DOHH2 (cell line): ENCODE measurements at regions not wholly inside any gene's neighbourhood (a gene's known extent, or its start where the extent isn't known, plus 50 kb on each side); places are given as distances from the start of the nearest gene placed in this dataset.

Experiments
- H3F3A ChIP-seq: fragments of 200-600 bp; sonication (generic), shearing (Covaris generic); 2 replicates; pipeline ENCODE4 v1.6.0; 2016; ENCODE audit warnings: antibody characterized with exemption, mild to moderate bottlenecking; ENCODE audit not compliant: control insufficient read depth, insufficient read depth
- H3K27ac ChIP-seq: fragments of 200-600 bp; sonication (generic); 2 replicates; pipeline ENCODE4 v1.5.1; 2014; ENCODE audit warnings: low read depth, mild to moderate bottlenecking, low read length, moderate library complexity
- H3K27me3 ChIP-seq: fragments of 200-600 bp; sonication (generic); 2 replicates; pipeline ENCODE4 v1.6.1; 2014; ENCODE audit warnings: mild to moderate bottlenecking, low read length, mixed read lengths; ENCODE audit not compliant: control insufficient read depth
- H3K36me3 ChIP-seq: fragments of 200-600 bp; sonication (generic); 2 replicates; pipeline ENCODE4 v1.6.1; 2014; ENCODE audit warnings: mild to moderate bottlenecking, low read length, moderate library complexity, mixed read lengths; ENCODE audit not compliant: control insufficient read depth
- H3K4me1 ChIP-seq: fragments of 200-600 bp; sonication (generic); 2 replicates; pipeline ENCODE4 v1.6.1; 2014; ENCODE audit warnings: mild to moderate bottlenecking, low read length, mixed read lengths; ENCODE audit not compliant: control insufficient read depth
- H3K4me2 ChIP-seq: fragments of 200-600 bp; sonication (generic); 2 replicates; pipeline ENCODE4 v1.6.0; 2014; ENCODE audit warnings: mild to moderate bottlenecking, low read length, moderate library complexity
- H3K4me3 ChIP-seq: fragments of 200-600 bp; sonication (generic); 2 replicates; pipeline ENCODE4 v1.5.1; 2014; ENCODE audit warnings: mild to moderate bottlenecking, low read length, mixed read lengths
- H3K79me2 ChIP-seq: fragments of 200-600 bp; sonication (generic); 2 replicates; pipeline ENCODE4 v1.6.1; 2014; ENCODE audit warnings: mild to moderate bottlenecking, low read length, mixed read lengths; ENCODE audit not compliant: control insufficient read depth
- H3K9me2 ChIP-seq: fragments of 200-600 bp; sonication (generic); replicated peaks from 2 replicates; pipeline ENCODE4 v1.6.1; 2014; ENCODE audit warnings: mild to moderate bottlenecking, low read length, mixed read lengths; ENCODE audit not compliant: control insufficient read depth
- H3K9me3 ChIP-seq: fragments of 200-600 bp; sonication (generic); 2 replicates; pipeline ENCODE4 v1.6.1; 2014; ENCODE audit warnings: antibody characterized with exemption, low read length, mixed read lengths; ENCODE audit not compliant: control insufficient read depth, insufficient read depth
- H4K20me1 ChIP-seq: fragments of 200-600 bp; sonication (generic); 2 replicates; pipeline ENCODE4 v1.6.0; 2014; ENCODE audit warnings: low read depth, mild to moderate bottlenecking, antibody characterized with exemption, low read length, moderate library complexity; ENCODE audit not compliant: control insufficient read depth, insufficient read depth
- EZH2phosphoT487 ChIP-seq: fragments of 200-600 bp; sonication (generic); IDR thresholded peaks from 2 replicates; pipeline ENCODE4 v1.6.1; 2017; ENCODE audit warnings: borderline replicate concordance, mild to moderate bottlenecking, antibody characterized with exemption, low read length, moderate library complexity, mixed read lengths
- TF ChIP-seq, protein P1 (sequence below): fragments of 200-600 bp; sonication (generic); IDR thresholded peaks from one replicate; pipeline ENCODE4 v1.5.1; 2014; ENCODE audit warnings: antibody characterized with exemption, mild to moderate bottlenecking, low read depth, low read length; ENCODE audit not compliant: poor library complexity, severe bottlenecking

DNA sequence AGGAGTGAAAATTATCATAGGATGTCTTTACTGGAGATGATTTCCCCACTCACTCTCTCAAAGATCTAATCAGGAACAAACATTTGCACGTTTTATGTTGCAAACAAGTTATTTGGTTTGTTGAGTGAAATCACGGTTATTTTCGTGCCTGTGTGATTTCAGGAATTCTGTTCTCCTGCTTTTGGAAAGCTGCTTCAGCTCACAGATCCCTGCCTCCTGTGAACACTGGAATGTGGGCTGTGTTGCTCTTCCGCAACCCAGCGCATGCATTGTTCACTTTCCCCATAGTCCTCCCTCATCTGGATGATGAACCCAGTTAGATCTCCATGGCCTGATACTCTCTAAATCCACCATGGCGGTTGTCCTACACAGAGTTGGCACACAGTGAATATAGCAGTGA is 91.0 kb downstream of the PLEKHG1 start:
- no peaks in the 10 kb centered on the region for H3K27me3 ChIP-seq
- peak overlapping the region; percentile 95 for H3K27ac ChIP-seq
- H4K20me1 ChIP-seq = no peaks in the 10 kb centered on the region
- TF ChIP-seq EZH2phosphoT487 = no peak
- TF ChIP-seq, protein P1, sequence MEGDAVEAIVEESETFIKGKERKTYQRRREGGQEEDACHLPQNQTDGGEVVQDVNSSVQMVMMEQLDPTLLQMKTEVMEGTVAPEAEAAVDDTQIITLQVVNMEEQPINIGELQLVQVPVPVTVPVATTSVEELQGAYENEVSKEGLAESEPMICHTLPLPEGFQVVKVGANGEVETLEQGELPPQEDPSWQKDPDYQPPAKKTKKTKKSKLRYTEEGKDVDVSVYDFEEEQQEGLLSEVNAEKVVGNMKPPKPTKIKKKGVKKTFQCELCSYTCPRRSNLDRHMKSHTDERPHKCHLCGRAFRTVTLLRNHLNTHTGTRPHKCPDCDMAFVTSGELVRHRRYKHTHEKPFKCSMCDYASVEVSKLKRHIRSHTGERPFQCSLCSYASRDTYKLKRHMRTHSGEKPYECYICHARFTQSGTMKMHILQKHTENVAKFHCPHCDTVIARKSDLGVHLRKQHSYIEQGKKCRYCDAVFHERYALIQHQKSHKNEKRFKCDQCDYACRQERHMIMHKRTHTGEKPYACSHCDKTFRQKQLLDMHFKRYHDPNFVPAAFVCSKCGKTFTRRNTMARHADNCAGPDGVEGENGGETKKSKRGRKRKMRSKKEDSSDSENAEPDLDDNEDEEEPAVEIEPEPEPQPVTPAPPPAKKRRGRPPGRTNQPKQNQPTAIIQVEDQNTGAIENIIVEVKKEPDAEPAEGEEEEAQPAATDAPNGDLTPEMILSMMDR = no peak
- peaks cover 39% of the 10 kb centered on the region for H3F3A ChIP-seq
- H3K4me2 ChIP-seq = peak overlapping the region; percentile 90
- H3K9me3 ChIP-seq = no peaks in the 10 kb centered on the region
- peaks cover 44% of the 10 kb centered on the region for H3K36me3 ChIP-seq
- H3K9me2 ChIP-seq = no peaks in the 10 kb centered on the region
- H3K4me1 ChIP-seq = peaks cover 99% of the 10 kb centered on the region
- peaks cover 87% of the 10 kb centered on the region for H3K79me2 ChIP-seq
- peak overlapping the region; percentile 69 for H3K4me3 ChIP-seq

DNA sequence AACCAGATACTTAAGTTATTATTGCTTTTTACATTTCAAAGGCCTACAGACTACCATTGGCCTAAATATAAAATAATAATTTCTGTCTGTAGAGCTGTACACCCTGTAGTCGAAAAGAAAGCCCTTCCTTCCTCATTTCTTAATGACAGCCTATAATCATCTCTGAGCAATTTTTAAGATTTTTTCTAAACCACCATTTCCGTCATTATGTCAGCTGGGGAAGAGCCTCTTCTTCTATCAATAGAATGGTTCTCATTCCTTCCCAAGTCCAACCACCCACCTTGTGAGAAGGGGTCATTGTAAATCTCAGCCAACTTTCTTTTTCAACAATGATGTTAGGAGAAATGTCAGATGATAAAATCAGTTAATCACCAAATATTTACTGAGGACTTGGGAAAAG is 91.8 kb downstream of the PLEKHG1 start:
- Histone ChIP-seq H3K79me2 (peaks cover 87% of the 10 kb centered on the region), H3K36me3 (peaks cover 48% of the 10 kb centered on the region), H3K9me3 (no peaks in the 10 kb centered on the region), H3K4me2 (peak overlapping the region; percentile 90), H3K4me3 (peak overlapping the region; percentile 69), H3F3A (peaks cover 42% of the 10 kb centered on the region), H3K4me1 (peaks cover 99% of the 10 kb centered on the region), H3K9me2 (no peaks in the 10 kb centered on the region), H3K27ac (peak overlapping the region; percentile 95), H3K27me3 (no peaks in the 10 kb centered on the region), H4K20me1 (no peaks in the 10 kb centered on the region)
- TF ChIP-seq EZH2phosphoT487 = no peak
- TF ChIP-seq, protein P1 = no peak

DNA sequence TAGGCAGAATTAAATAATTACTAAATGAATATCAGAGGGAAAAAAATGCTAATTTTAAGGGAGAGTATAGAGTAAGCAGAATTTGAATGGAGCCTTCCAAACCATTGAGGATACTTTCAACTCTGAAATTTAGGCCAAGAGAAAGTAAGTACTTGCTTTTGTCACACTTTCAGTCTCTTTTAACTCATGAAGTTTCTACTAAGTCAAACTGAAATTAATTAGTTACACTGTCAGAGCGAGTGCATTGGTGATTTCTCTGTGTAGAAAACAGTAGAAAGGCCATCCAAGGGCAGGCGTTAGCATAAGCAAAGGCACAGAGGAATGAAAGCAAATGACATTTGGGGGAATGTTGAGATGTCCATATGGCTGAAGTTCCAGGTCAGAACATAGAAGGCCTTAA is 92.9 kb downstream of the PLEKHG1 start:
- Histone ChIP-seq H3K27me3 (no peaks in the 10 kb centered on the region), H4K20me1 (no peaks in the 10 kb centered on the region), H3K4me2 (peak overlapping the region; percentile 90), H3K9me2 (no peaks in the 10 kb centered on the region), H3K4me1 (peaks cover 99% of the 10 kb centered on the region), H3K36me3 (peaks cover 40% of the 10 kb centered on the region), H3K79me2 (peaks cover 85% of the 10 kb centered on the region), H3K27ac (peak overlapping the region; percentile 95; the same call in 1 of the 2 replicates), H3K9me3 (no peaks in the 10 kb centered on the region), H3F3A (peaks cover 47% of the 10 kb centered on the region), H3K4me3 (no peak overlapping the region)
- no peak for TF ChIP-seq EZH2phosphoT487

DNA sequence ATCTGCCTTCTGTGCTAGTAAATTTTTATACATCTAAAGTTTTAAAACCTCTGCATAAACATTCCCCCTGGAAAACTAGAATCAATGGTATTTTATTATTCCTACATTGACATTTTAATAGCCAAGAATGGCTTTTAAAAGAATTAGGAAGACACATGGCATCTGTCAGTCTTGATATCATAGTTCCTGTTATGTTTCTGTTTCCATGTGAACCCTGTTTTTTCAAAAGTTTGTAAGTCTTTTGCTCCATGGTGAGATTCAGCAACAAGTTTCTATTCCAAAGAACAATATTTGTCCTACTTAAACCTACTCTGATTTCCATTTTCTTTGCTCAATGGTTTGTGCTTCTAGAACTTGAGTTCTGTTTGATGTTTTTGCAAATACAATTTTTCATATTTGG is 95.2 kb downstream of the PLEKHG1 start:
- peak overlapping the region; percentile 68 for H3K4me2 ChIP-seq
- peaks cover 45% of the 10 kb centered on the region for H3F3A ChIP-seq
- H3K79me2 ChIP-seq = peaks cover 85% of the 10 kb centered on the region
- H3K36me3 ChIP-seq = peaks cover 49% of the 10 kb centered on the region
- H3K27me3 ChIP-seq = no peaks in the 10 kb centered on the region
- no peaks in the 10 kb centered on the region for H4K20me1 ChIP-seq
- peak overlapping the region; percentile 91 for H3K27ac ChIP-seq
- H3K9me3 ChIP-seq = no peaks in the 10 kb centered on the region
- peaks cover 99% of the 10 kb centered on the region for H3K4me1 ChIP-seq
- no peak for TF ChIP-seq EZH2phosphoT487
- TF ChIP-seq, protein P1 = no peak
- no peak overlapping the region for H3K4me3 ChIP-seq
- H3K9me2 ChIP-seq = no peaks in the 10 kb centered on the region
